ENCODE measurements at regions not wholly inside any gene's neighbourhood (a gene's known extent, or its start where the extent isn't known, plus 50 kb on each side); places are given as distances from the start of the nearest gene placed in this dataset.

- no peak for DNase-seq
These were observed 1404.2 kb upstream of the CELF2 start for GRCh38 chr10:9613338-9614075.

GRCh38 chr10:9615189-9615588 is 1402.5 kb upstream of the CELF2 start:
- DNase-seq = no peak

- no peak for DNase-seq
These were observed 1396.5 kb upstream of the CELF2 start for GRCh38 chr10:9621216-9621615.

- DNase-seq = no peak
These were observed 1392.4 kb upstream of the CELF2 start for GRCh38 chr10:9625304-9625703.

GRCh38 chr10:9634466-9634865 is 1383.2 kb upstream of the CELF2 start:
- DNase-seq = no peak

GRCh38 chr10:9635691-9636090 is 1382.0 kb upstream of the CELF2 start:
- no peak for DNase-seq

GRCh38 chr10:9636216-9636615 is 1381.5 kb upstream of the CELF2 start:
- DNase-seq = no peak

GRCh38 chr10:9643782-9644181 is 1373.9 kb upstream of the CELF2 start:
- no peak for DNase-seq

GRCh38 chr10:9645404-9645803 is 1372.3 kb upstream of the CELF2 start:
- no peak for DNase-seq

GRCh38 chr10:9645928-9646600 is 1371.6 kb upstream of the CELF2 start:
- no peak for DNase-seq

GRCh38 chr10:9654261-9654660 is 1363.4 kb upstream of the CELF2 start:
- DNase-seq = no peak

- no peak for DNase-seq
These were observed 1361.3 kb upstream of the CELF2 start for GRCh38 chr10:9656386-9656785.

GRCh38 chr10:9656996-9657395 is 1360.7 kb upstream of the CELF2 start:
- DNase-seq = no peak

- DNase-seq = no peak
These were observed 1360.1 kb upstream of the CELF2 start for GRCh38 chr10:9657530-9657929.

- DNase-seq = no peak
These were observed 1349.3 kb upstream of the CELF2 start for GRCh38 chr10:9668411-9668810.

GRCh38 chr10:9670911-9671310 is 1346.8 kb upstream of the CELF2 start:
- DNase-seq = no peak

GRCh38 chr10:9681655-9682054 is 1336.0 kb upstream of the CELF2 start:
- no peak for DNase-seq

GRCh38 chr10:9682802-9683201 is 1334.9 kb upstream of the CELF2 start:
- no peak for DNase-seq

GRCh38 chr10:9684186-9684585 is 1333.5 kb upstream of the CELF2 start:
- no peak for DNase-seq

GRCh38 chr10:9685596-9685995 is 1332.1 kb upstream of the CELF2 start:
- DNase-seq = no peak

GRCh38 chr10:9688711-9689110 is 1329.0 kb upstream of the CELF2 start:
- no peak for DNase-seq

GRCh38 chr10:9707216-9707615 is 1310.5 kb upstream of the CELF2 start:
- DNase-seq = no peak

- DNase-seq = no peak
These were observed 1307.8 kb upstream of the CELF2 start for GRCh38 chr10:9709849-9710248.

- DNase-seq = no peak
These were observed 1305.3 kb upstream of the CELF2 start for GRCh38 chr10:9712393-9712792.

GRCh38 chr10:9719246-9719645 is 1298.4 kb upstream of the CELF2 start:
- no peak for DNase-seq

Measured in stimulated activated CD4-positive, alpha-beta T cell treated with anti-CD3 and anti-CD28 coated beads, Interleukin-2, amount 100 ng/mL, for 24 hours (primary cell).